H1 (cell line): ENCODE measurements at regions not wholly inside any gene's neighbourhood (a gene's known extent, or its start where the extent isn't known, plus 50 kb on each side); places are given as distances from the start of the nearest gene placed in this dataset.

Experiments
- SP2 ChIP-seq: IDR thresholded peaks from 2 replicates; pipeline ENCODE4 v1.6.1; 2012; ENCODE audit warnings: mild to moderate bottlenecking, low read length, inconsistent platforms

- TF ChIP-seq SP2, result no peak
Measured at GRCh38 chr6:87817183-87817582, 115.2 kb upstream of the AKIRIN2 start (continued).
